Renal cortex interstitium (tissue), 11 donors: ENCODE measurements at regions not wholly inside any gene's neighbourhood (a gene's known extent, or its start where the extent isn't known, plus 50 kb on each side); places are given as distances from the start of the nearest gene placed in this dataset.

Experiments used
- DNase-seq, 11 donors: peaks; one replicate each; pipeline ENCODE4 v3.0.0-alpha.2; 2013; ENCODE audit warnings: low read depth in 9 of 11, low spot score in 4 of 11; ENCODE audit errors: extremely low read depth in 1 of 11

DNA sequence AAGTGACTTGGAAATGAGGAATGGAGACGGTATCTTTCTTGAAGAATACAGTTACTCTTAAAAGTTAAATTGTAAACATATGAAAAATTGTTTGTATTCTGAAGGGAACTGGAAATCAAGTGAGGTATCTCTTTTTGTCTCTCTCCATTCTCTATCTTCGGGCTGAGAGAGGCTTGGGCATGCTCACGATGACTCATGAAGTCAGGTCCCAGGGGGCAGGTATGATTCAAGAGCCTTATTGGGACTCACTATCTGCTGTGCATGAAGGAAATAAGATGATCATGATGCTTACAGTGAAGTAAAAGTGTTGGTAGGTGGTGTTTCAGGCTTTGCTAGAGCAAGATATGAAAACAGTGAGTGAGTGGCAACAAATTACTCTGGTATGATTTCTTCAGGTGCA is 200.4 kb upstream of the PITX2 start:
- DNase-seq: no peak

DNA sequence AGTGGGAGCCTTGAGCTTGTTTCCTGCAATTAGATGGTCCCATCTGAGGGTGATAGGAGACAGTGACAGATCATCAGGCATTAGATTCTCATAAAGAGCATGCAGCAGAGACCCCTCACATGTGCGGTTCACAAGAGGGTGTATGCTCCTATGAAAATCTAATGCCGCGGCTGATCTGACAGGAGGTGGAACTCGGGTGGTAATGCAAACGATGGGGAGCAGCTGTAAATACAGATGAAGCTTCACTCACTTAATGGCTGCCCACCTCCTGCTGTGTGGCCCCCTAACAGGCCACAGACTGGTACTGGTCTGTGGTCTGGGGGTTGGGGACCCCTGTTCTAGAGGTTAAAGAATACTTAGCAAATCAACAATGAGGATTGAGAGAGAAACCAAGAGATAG is 201.5 kb upstream of the PITX2 start:
- no peak for DNase-seq

DNA sequence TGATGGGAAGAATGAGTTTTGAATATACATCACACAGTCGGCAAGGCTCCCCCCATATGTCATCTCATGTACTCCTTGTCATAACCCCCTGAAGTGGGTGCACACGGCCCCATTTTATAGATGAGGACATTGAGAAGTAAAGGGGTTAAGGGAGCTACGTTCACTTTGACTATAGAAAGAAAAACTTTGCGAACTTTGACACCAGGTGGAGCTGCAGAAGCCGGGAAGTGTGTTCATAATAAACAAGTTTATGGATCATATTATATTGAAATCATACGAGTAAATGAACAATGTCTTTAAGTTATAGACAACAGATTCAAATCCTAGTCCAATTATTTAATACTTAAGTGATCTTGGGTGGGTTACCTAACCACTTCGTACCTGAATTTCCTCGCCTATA is 203.8 kb upstream of the PITX2 start:
- no peak for DNase-seq

DNA sequence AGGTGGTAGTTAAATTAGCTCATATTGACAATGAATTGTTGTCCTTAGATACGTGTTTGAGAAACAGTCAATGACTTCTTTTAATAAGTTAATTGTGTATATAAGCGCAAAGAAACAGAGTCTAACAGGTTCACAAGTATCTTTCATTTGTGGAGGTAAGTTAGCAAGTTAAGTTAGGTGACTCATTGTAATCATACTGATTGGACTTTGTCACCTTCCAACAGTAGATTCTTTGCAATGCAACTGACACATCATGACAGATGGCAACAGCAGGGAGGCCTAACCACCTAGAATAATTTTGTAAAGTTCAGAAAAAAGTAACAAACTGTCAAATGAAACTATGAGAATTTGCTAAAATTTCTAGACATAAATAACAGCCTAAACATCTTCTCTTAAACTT is 207.6 kb upstream of the PITX2 start:
- DNase-seq: no peak

DNA sequence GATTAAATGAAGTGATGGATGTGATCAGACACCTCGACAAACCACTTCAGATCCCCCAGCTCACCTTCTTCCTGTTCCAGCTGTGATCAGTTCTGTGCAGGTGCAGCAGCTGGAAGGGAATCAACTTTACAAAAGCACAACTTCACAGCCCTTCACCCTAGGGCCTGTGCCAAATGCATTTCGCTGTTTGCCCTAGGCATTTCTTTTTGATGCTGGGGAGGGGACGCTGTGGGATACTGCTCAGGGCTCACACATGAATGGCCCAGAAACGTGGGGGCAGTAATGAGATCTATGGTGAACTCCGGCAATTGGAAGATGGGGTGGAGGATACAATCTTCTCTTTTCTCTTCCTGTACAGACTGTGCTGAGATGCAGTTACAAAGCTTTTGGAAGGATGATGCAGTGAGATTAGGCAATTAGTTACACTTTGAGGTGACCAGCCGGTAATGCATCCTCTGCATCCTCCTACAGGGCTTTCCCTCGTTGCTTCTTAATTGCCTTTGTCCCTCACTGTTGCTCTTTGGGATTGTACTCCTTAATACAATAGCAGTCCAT is 215.1 kb upstream of the PITX2 start:
- DNase-seq: no peak

DNA sequence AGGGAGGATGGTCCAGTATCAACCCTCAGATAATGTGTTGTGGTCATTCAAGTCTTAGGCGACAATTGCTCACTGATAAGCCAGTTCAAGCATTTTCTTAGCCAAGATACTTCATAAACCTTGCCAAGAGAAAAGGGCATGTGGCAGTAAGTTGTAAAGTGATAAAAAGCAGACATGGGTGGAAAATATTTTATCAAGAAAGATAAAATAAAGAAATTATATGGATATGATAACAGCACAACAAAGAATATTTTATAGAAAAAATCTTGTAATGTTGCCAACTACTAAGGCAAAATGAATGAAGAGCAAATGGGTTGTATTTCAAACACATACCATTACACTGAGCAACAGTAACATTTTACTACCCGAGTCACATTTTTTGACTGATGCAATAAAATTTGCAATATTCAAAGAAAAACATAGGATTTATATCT is 217.4 kb upstream of the PITX2 start:
- no peak for DNase-seq

DNA sequence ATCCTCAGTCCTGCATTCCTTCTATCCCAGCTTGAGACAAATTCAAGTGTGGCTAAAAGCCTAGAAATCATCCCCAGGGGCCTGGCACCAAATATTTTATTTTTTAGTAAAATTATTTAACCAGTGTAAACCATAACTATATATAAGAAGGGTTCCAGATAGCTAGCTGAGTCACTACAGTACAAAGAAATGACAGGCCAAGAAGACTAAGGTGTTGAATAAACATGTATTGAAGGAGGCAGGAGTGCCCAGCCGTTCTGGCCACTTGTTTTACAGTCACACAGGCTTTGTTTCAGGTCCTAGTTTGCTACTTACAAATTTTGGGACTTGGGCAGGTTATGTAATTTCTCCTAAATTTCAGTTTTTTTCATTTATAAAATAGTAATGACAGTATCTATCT is 225.9 kb upstream of the PITX2 start:
- DNase-seq: no peak

DNA sequence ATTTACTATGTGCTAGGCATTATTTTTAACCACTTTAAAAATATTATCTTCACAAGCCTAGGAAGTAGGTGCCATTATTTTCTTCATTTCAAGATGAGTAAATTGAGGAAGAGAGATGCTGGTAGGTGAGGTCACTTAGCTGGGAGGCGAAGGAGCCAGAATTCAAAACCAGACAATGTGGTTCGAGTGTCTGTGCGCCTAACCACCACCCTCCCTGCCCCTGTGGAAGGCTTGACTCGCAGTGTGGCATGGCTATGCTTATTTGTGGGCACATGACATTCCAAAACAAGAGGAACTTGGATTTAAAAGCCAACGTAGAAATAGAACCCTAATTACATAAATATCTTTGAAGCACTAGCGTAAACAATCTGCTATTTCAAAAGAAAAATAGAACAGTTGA is 226.6 kb upstream of the PITX2 start:
- DNase-seq: no peak

DNA sequence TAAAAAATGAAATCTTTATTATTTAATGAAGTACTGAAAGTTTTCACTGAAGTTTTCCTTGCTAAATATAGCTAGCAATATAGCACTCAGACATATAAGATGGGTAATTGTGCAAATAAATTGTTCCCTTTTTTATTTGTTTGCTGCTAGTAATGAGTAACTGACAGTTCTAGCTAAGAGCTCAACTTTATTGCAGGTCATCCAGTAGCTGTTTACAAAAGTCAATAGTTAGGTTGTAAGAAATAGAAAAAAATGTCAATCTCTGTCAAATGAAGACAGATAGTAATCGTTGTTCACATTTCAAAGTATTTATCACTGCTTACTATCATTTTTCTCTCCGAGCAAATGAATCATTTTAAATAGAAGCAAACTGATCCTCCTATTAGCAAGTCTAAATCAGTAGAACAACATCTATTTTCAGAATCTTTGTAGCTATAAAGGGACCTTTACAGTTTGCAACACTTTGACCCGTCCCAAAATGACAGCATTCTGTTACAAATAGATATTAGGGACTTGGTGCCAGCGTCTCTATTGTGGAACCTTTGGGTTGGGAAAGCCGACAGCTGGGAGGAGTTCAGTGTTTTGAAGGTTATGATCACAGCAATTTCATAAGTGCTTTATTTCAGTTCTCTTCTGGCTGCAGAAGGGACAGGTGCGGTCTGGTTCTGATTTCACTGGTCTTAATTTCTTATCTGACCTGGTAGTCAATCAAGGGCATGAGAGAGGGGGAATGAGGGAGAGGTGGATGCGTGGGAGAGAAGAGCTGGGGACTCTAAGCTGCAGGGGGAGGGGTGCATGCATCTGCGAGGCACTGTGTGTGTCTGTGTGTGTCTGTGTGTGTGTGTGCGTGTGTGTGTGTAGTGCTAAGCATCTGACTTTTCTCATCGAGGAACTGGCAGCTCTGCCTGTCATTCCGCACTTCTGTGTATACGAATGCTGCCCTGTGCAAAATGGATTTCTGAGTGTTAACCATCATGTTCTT is 227.9 kb upstream of the PITX2 start:
- peak in 10 of 11 donors; percentile 3 to 41 (median 16) for DNase-seq

DNA sequence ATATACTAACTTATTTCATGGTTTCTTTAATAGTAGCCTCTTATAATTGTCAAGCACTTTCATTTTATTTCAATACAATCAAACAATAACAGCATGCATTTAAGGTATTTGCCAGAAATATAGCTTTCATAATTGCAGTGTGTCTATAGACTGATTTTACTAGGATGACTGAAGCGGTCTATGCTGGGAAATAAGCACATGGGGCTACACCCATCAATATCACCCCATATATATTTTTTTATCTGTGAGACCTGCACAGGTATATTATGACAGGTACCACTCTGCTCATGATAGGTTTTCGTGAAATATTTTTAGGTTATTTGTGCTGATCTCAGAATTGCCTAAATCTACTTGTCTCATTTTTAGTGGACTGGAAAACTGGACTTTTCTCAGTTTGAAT is 229.1 kb upstream of the PITX2 start:
- no peak for DNase-seq

DNA sequence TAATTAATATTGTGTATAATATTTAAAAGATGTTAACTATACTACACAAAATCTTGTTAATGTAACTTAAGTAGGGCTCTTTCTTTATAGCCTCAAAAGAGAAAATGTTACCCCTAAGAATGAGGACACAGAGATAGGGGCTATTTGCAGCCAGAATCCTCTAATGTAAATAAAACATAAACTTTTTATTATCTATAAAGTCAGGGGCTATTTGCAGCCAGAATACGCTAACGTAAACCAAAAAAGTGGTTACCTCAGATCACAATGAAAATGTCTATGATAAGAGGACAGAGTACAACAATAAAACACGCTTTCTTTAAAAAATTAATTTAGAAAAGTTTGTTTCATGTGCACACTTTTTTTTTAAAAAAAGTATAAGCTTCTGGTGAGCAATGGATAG is 229.9 kb upstream of the PITX2 start:
- DNase-seq: no peak

DNA sequence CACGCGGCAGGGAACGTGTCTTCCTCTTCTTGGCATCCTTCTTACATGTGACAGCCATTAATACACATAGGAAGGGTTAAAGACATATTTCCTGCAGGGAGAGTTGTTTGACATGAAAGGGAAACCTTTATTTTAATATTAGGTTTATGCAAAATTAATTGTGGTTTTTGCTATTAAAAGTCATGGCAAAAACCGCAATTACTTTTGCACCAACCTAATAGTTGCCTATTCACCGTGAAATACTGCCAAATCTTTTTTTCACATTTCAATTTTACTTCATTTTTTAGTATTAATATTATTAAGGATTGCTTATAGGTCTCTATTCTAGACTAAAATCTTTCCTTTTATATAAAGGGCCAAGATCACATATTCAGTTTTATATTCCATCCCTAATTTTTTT is 230.4 kb upstream of the PITX2 start:
- no peak for DNase-seq

DNA sequence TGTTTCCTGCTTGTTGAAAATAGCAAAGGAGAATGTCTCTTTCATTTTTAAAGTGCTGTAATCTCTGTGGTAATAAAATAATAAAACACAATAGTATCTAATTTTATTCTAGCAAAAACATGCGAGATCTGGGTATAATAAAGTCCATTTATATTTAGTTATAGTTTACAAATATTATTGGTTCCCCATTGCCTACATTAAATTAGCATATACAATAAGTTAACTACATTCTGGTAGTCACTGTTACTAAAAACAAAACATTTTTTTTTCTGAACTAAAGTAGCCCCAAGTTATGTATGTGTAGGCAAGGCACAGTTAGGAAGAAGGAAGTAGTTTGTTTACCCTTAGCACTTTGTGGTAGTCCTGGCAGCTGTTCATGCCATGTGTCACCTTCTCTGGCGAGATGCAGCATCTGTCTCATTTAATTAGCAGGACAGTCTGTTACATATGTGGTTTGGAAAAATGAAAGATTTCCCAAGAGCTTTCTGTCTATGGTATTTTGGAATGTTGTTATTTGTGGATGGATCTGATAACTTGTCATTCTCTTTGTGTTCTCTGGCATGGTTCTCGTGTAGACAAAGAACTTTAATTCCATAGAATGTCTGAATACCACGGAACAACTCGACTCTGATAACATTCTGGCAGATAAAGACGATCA is 231.3 kb upstream of the PITX2 start:
- no peak for DNase-seq

DNA sequence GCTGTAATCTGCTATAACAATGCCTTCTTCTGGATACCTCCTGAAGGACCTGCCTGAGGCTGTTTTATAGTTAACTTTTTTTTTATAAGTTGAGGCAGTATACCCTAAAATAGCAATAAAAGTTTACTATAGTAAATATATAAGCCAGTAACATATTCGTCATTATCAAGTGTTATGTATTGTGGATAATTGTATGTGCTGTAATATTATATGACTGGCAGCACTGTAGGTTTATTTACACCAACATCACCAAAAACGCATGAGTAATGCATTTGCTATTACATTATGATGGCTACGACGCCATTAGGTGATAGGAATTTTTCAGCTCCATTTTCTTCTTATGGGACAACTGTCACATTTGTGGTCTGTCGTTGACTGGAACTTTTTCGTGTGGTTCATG is 237.2 kb upstream of the PITX2 start:
- no peak for DNase-seq

DNA sequence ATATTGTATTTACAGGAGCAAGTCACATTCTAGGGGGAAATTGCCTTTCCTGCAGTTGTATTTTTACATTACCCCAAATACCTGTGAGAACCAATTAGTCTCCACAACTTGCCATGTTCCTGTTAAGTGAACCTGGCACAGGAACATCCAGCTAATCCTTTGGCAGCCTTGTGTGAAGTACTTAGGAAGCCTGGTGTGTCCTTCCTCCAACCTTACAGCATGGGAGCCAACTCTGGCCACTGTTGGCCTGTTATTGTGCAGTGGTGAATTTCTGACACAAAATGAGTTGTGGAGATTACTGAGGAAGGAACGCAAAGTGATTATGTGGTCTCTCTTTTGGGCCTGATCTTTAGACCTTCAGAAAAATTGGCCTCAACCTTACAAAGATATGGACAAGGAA is 238.0 kb upstream of the PITX2 start:
- DNase-seq: no peak

DNA sequence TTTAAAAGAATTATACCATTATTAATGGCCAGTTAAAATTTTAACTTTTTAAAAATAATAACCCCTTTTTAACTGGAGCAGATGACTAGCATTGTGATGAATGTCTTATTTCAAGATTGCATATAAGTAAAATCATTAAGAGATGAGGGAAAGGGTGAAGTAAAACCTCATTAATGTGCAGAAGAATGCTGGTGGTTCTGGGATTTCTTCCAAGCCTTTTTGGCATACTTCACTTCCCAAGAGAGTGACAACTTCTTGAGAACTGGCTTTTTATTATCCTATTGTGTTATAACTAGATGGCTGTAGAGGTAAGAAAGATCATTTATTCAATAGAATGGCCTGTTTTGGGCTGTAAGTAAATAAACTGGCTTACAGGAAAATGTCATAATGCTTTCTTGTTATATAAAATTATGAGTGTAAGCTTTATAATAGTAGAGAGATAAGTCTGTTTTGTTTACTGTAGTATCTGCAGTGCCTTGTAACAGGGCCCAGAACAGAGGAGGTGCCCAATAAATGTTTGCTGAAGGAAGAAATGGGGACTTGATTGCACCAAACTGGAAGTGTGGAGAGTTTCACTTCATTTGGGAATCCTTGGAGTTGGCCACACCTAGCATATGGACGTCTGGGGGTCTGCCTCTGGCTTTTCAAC is 242.9 kb upstream of the PITX2 start:
- DNase-seq: no peak

DNA sequence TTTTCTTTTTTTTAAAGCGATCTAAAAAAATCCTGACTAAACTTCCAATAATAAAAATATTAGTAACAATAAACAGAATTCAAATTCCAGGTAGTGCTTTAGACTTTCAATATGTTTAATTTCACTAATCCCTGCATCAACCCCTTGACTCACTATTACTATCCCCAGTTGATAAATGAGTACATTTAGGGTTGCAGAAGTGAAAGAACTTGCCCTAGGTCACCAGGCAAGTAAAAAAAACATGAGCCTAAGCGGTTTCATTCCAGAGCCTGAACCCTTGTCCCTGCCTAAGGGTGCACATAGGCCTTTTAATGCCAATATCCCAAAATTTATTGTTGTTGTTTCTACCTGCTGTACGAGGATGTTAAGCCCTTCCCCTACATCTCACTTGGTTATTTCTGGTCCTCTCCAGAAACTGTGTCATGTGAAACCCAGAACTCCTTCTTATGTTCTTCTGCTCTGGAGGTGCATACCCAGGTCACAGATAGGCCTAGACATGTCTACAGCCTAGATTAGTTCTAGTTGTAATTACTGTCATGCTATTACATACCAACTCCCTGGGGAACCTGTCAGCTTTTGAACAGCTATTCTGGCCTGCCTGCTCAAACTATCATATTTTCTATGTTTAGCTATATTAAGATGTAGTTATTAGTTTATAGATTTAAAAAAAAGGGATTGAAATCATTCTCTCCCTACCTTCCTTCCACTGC is 244.5 kb upstream of the PITX2 start:
- no peak for DNase-seq

DNA sequence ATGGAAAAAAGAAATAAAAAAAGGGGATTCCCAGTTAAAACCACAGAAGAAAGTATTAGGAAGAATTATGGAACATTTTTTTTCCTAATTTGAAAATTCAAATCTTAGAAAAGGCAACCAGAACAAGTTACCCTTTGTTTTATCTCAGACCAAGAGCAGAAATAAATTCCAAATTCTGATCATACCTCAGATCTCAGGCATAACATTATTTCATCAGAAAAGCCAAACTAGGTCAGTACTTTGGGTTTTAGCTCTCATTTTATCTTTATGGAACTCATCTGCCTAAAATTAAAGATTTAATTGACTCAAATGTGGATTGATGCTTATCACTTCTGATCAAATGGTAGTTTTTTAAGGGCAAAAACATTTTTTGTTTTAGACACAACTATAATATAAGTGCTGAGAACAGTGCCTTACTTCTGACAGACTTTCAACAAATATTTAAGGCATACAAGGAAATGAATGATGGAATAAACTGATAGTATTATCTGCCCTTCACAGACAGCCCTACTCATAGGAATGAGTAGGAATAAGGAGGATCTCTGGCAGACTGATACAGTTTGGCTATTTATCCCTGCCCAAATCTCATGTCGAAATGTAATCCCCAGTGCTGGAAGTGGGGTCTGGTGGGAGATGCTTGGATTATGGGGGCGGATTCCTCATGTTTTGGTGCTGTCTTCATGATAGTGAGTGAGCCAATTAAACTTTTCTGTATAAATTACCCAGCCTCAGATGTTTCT is 245.3 kb upstream of the PITX2 start:
- DNase-seq: no peak

DNA sequence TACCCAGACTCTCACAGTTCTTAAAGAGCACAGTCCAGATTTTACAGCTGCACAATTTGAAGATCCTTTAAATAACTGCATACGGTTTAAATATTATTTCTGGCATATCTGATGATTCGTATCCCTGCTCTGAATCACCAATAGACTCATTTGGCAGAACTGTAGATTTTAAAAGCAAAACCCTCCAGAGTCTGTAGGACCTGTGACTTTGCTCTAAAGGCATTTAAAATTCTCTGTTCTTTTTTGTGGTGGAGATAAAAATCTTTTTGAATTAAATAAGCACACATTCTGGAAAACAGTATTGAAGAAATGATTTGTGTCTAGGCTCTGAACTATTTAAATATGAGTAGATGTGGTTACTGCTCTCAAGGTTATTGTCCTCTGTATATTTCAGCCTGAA is 246.2 kb upstream of the PITX2 start:
- DNase-seq: no peak
